Panc1 (cell line): ENCODE measurements at regions not wholly inside any gene's neighbourhood (a gene's known extent, or its start where the extent isn't known, plus 50 kb on each side); places are given as distances from the start of the nearest gene placed in this dataset.

ENCODE experiments used
- CTCF ChIP-seq: fragments of 450-650 bp; IDR thresholded peaks from 2 replicates; pipeline ENCODE4 v1.5.1; 2017; ENCODE audit warnings: mild to moderate bottlenecking
- POLR2AphosphoS5 ChIP-seq: IDR thresholded peaks from 2 replicates; pipeline ENCODE4 v1.6.1; 2012; ENCODE audit warnings: mild to moderate bottlenecking, low read depth, low read length, moderate library complexity

DNA sequence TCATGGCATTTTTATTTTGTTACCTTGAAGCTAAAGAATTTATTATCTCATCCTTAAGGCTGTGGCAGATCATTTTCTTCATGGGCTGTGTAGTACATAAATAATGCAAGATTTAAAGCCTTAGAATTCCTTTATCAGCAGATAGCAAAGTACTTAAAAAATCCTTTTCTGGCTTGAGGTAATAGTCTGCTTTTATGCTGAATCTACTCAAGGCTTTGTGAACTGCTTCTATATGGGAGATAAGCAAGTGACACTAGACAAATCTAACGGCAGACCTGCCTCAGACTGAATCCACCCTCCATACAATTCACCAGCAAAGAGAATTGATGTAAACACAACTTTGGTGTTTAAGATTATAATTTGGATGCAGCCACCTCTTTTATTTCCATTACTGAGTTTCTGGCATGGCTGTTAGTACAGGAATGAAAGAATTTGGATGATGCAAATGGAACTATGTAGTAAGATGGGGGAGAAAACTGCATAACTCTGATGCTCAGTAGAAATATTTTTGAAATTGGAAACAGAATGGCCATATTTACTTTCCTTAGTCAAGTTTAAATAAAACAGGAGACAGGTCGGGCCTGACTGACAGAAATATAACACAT, 1121.5 kb downstream of the NAALADL2 start:
- TF ChIP-seq POLR2AphosphoS5 = no peak
- TF ChIP-seq CTCF = no peak
